Sigmoid colon (tissue), 4 donors: ENCODE measurements at regions not wholly inside any gene's neighbourhood (a gene's known extent, or its start where the extent isn't known, plus 50 kb on each side); places are given as distances from the start of the nearest gene placed in this dataset.

Source experiments
- CTCF ChIP-seq, 4 experiments: fragments of 450-650 bp in 3 of 4; fragments of 200-600 bp in 1 of 4; IDR thresholded peaks; one replicate each; pipeline ENCODE4 v1.5.1; 2016 to 2019; ENCODE audit warnings: antibody characterized with exemption in 4 of 4, mild to moderate bottlenecking in 3 of 4, moderate library complexity in 2 of 4
- EP300 ChIP-seq, 4 donors: sonication (generic); formaldehyde crosslinking; IDR thresholded peaks; one replicate each; pipeline ENCODE4 v1.6.1; 2017; ENCODE audit warnings: antibody characterized with exemption in 4 of 4
- POLR2A ChIP-seq, 2 donors: fragments of 450-650 bp; IDR thresholded peaks; one replicate each; pipeline ENCODE4 v1.6.1; 2016; ENCODE audit warnings: antibody characterized with exemption in 2 of 2, mild to moderate bottlenecking in 2 of 2, moderate library complexity in 2 of 2
- POLR2AphosphoS5 ChIP-seq, 4 donors: sonication (generic); formaldehyde crosslinking; IDR thresholded peaks; one replicate each; pipeline ENCODE4 v1.6.1; 2017; ENCODE audit warnings: antibody characterized with exemption in 4 of 4

GRCh38 chr6:84568971-84569370 is 195.4 kb downstream of the TBX18 start:
- no peak for TF ChIP-seq CTCF (IDR thresholded peaks at IDR 0.05)
- no peak for TF ChIP-seq POLR2A (IDR thresholded peaks at IDR 0.05)
- no peak for TF ChIP-seq EP300 (IDR thresholded peaks at IDR 0.05)
- TF ChIP-seq POLR2AphosphoS5 (IDR thresholded peaks at IDR 0.05), result no peak
